Right lobe of liver (tissue), 6 donors: ENCODE measurements at regions not wholly inside any gene's neighbourhood (a gene's known extent, or its start where the extent isn't known, plus 50 kb on each side); places are given as distances from the start of the nearest gene placed in this dataset.

Experiments used
- ATAC-seq, 4 donors: fragments of 200-7000 bp; cut with Tn5 transposase; one replicate each; pipeline ENCODE4 v1.9.1; 2020; ENCODE audit warnings: mild to moderate bottlenecking in 4 of 4, moderate library complexity in 4 of 4
- DNase-seq, 3 donors: peaks; one replicate each; pipeline ENCODE4 v3.0.0-alpha.2; 2020
- H3K27ac ChIP-seq, 3 donors: fragments of 200-600 bp; one replicate each; pipeline ENCODE4 v1.8.0; 2022
- H3K27me3 ChIP-seq, 2 donors: fragments of 200-600 bp; one replicate each; pipeline ENCODE4 v1.8.0; 2022
- H3K36me3 ChIP-seq, 4 donors: fragments of 200-600 bp; sonication (generic) in 1 of 4; one replicate each; pipeline versions ENCODE4 v1.5.1 to v1.8.0; 2017 to 2022; ENCODE audit warnings: control low read depth in 1 of 4
- H3K4me1 ChIP-seq, 4 donors: fragments of 200-600 bp; sonication (generic) in 1 of 4; one replicate each; pipeline versions ENCODE4 v1.5.1 to v1.8.0; 2017 to 2022; ENCODE audit warnings: control low read depth in 1 of 4
- H3K4me3 ChIP-seq, 3 donors: fragments of 200-600 bp; one replicate each; pipeline ENCODE4 v1.8.0; 2022
- H3K9me3 ChIP-seq, 4 donors: fragments of 200-600 bp; sonication (generic) in 1 of 4; one replicate each; pipeline versions ENCODE4 v1.5.1 to v1.8.0; 2017 to 2022; ENCODE audit warnings: control low read depth in 1 of 4
- CTCF ChIP-seq, 4 donors: fragments of 200-600 bp in 3 of 4; fragments of 450-650 bp in 1 of 4; IDR thresholded peaks; one replicate each; pipeline versions ENCODE4 v1.5.1 to v1.8.0; 2016 to 2022; ENCODE audit warnings: antibody characterized with exemption in 4 of 4, mild to moderate bottlenecking in 2 of 4
- POLR2A ChIP-seq: fragments of 450-650 bp; IDR thresholded peaks from one replicate; pipeline ENCODE4 v1.6.1; 2017; ENCODE audit warnings: antibody characterized with exemption, mild to moderate bottlenecking
- WGBS: methylation state at CpG from one replicate; pipeline ENCODE4 v1.1.6; 2018; ENCODE audit warnings: low coverage, low lambda C conversion rate; ENCODE audit not compliant: insufficient coverage; ENCODE audit errors: missing lambda C conversion rate; 5-methylcytosine and 5-hydroxymethylcytosine counted together
- intact Hi-C, 2 donors: fragments of 100-400 bp; cut with DNase I; formaldehyde crosslinking; loops; one replicate each; pipeline versions ENCODE4 v1.11.2 to v1.14.1; 2022
- donor health status: DM: no; HTN: yes; CAD: no.
- donor health status: DM: no; HTN: no; CAD: no.
- donor health status: DM: no; HTN: no; CAD: no.
- donor health status: DM: no; HTN: yes; CAD: no.
- donor health status: DM: no; HTN: yes; CAD: no.

GRCh38 chr16:49061137-49061714, 220.4 kb downstream of the CBLN1 start:
- intact Hi-C loops, result no loop called here
- DNase-seq (no peak), ATAC-seq (no peak)
- H3K36me3 ChIP-seq, result no peaks in the 10 kb centered on the region
- no peaks in the 10 kb centered on the region for H3K9me3 ChIP-seq
- H3K27ac ChIP-seq, result no peak overlapping the region
- H3K4me1 ChIP-seq, result no peaks in the 10 kb centered on the region
- 75% methylated on average over 3 of the region's 3 CpGs for WGBS
- no peak overlapping the region for H3K4me3 ChIP-seq
- H3K27me3 ChIP-seq, result no peaks in the 10 kb centered on the region
- no peak for TF ChIP-seq CTCF (IDR thresholded peaks at IDR 0.05)
- no peak for TF ChIP-seq POLR2A

GRCh38 chr16:49060728-49061127, 220.9 kb downstream of the CBLN1 start:
- no peak for DNase-seq
- intact Hi-C loops, result no loop called here
- no peak overlapping the region for H3K4me3 ChIP-seq
- ATAC-seq, result no peak
- no peaks in the 10 kb centered on the region for H3K4me1 ChIP-seq
- H3K36me3 ChIP-seq, result no peaks in the 10 kb centered on the region
- H3K27me3 ChIP-seq, result no peaks in the 10 kb centered on the region
- WGBS, result 17% methylated on average over 2 of the region's 2 CpGs
- TF ChIP-seq POLR2A (no peak), CTCF (IDR thresholded peaks at IDR 0.05) (no peak)
- H3K9me3 ChIP-seq, result no peaks in the 10 kb centered on the region
- no peak overlapping the region for H3K27ac ChIP-seq

- H3K4me1 ChIP-seq, result no peaks in the 10 kb centered on the region
- H3K9me3 ChIP-seq, result no peaks in the 10 kb centered on the region
- ATAC-seq, result no peak
- TF ChIP-seq CTCF (IDR thresholded peaks at IDR 0.05), result no peak
- TF ChIP-seq POLR2A, result no peak
- no peaks in the 10 kb centered on the region for H3K36me3 ChIP-seq
- DNase-seq, result no peak
- H3K4me3 ChIP-seq, result no peak overlapping the region
- H3K27ac ChIP-seq, result no peak overlapping the region
- WGBS, result 66% methylated on average over 2 of the region's 2 CpGs
- intact Hi-C loops, result no loop called here
- H3K27me3 ChIP-seq, result no peaks in the 10 kb centered on the region
Measured at GRCh38 chr16:49058382-49058781, 223.3 kb downstream of the CBLN1 start.

GRCh38 chr16:49057936-49058335, 223.7 kb downstream of the CBLN1 start:
- Histone ChIP-seq H3K27me3 (no peaks in the 10 kb centered on the region), H3K36me3 (no peaks in the 10 kb centered on the region), H3K4me3 (no peak overlapping the region), H3K4me1 (no peaks in the 10 kb centered on the region), H3K9me3 (no peaks in the 10 kb centered on the region), H3K27ac (no peak overlapping the region)
- TF ChIP-seq POLR2A (no peak), CTCF (IDR thresholded peaks at IDR 0.05) (no peak)
- intact Hi-C loops, result no loop called here
- no peak for ATAC-seq
- WGBS, result 29% methylated on average over 3 of the region's 4 CpGs
- DNase-seq, result no peak

- no peak overlapping the region for H3K4me3 ChIP-seq
- no peak for TF ChIP-seq POLR2A
- TF ChIP-seq CTCF (IDR thresholded peaks at IDR 0.05), result no peak
- no peaks in the 10 kb centered on the region for H3K36me3 ChIP-seq
- intact Hi-C loops, result no loop called here
- DNase-seq (no peak), ATAC-seq (no peak)
- H3K9me3 ChIP-seq, result no peaks in the 10 kb centered on the region
- H3K27me3 ChIP-seq, result no peaks in the 10 kb centered on the region
- H3K4me1 ChIP-seq, result no peaks in the 10 kb centered on the region
- no peak overlapping the region for H3K27ac ChIP-seq
- WGBS, result 72% methylated on average over 2 of the region's 2 CpGs
Measured at GRCh38 chr16:49057391-49057790, 224.2 kb downstream of the CBLN1 start.
